ENCODE measurements at regions not wholly inside any gene's neighbourhood (a gene's known extent, or its start where the extent isn't known, plus 50 kb on each side); places are given as distances from the start of the nearest gene placed in this dataset.

DNA sequence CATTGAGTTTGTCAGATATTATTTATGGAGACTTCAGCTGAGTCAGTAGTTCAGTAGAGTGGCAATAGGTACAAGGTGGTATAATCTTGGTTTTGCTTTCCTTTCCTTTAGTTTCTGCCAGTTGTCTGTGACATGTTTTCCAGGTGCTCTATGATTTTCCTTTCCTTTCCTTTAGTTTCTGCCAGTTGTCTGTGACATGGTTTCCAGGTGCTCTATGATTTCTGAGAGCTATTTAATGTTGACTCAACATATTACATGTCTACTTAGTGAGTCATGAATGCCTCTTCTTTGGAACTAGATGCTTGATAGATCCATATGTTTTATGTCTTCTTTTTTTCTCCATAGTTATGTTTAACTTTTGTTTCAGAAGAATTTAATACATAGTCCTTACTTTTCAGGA, 186.4 kb upstream of the DEFB112 start:
- TF ChIP-seq POLR2A (IDR thresholded peaks at IDR 0.05): no peak
- TF ChIP-seq, protein P1, sequence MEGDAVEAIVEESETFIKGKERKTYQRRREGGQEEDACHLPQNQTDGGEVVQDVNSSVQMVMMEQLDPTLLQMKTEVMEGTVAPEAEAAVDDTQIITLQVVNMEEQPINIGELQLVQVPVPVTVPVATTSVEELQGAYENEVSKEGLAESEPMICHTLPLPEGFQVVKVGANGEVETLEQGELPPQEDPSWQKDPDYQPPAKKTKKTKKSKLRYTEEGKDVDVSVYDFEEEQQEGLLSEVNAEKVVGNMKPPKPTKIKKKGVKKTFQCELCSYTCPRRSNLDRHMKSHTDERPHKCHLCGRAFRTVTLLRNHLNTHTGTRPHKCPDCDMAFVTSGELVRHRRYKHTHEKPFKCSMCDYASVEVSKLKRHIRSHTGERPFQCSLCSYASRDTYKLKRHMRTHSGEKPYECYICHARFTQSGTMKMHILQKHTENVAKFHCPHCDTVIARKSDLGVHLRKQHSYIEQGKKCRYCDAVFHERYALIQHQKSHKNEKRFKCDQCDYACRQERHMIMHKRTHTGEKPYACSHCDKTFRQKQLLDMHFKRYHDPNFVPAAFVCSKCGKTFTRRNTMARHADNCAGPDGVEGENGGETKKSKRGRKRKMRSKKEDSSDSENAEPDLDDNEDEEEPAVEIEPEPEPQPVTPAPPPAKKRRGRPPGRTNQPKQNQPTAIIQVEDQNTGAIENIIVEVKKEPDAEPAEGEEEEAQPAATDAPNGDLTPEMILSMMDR (IDR thresholded peaks at IDR 0.05): no peak
